AG10803 (cell line): ENCODE measurements at regions not wholly inside any gene's neighbourhood (a gene's known extent, or its start where the extent isn't known, plus 50 kb on each side); places are given as distances from the start of the nearest gene placed in this dataset.

Experiments
- DNase-seq: peaks from one replicate; pipeline ENCODE4 v3.0.0; 2010; ENCODE audit warnings: low read depth
- H3K4me3 ChIP-seq: 2 replicates; pipeline ENCODE4 v1.5.1; 2011; ENCODE audit warnings: mild to moderate bottlenecking, low read length, control low read depth
- TF ChIP-seq, protein P1 (sequence below): conservative IDR thresholded peaks from 2 replicates; pipeline ENCODE4 v1.5.1; 2011; ENCODE audit warnings: mild to moderate bottlenecking, low read length, control low read depth, inconsistent platforms

DNA sequence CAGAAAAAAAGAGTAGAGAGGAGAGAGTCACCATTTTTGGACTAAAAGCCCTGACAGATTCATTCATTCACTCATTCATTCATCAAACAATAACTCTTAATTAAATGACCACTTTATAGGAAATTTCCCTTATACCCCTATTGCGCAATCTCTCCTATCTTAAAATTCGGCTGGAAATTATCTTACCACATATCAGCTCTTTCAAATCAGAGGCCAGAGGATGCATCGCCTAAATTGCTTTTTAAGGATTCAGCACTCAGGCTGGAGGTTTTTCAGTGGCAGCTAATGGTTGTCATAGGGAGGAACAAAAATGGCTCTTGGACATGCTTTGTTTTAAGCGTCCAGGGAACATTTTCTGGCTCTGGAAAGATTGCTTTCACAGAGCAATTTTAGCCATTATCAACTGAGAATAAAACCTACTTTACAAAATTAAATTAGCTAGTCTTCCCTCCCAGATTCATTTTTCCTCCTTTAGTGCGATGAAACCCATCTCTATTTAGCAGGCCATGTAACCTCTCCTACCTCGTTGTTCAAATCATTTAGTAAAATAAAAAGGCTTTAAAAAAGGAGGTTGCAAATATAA is 115.2 kb downstream of the OLFM4 start:
- TF ChIP-seq, protein P1, sequence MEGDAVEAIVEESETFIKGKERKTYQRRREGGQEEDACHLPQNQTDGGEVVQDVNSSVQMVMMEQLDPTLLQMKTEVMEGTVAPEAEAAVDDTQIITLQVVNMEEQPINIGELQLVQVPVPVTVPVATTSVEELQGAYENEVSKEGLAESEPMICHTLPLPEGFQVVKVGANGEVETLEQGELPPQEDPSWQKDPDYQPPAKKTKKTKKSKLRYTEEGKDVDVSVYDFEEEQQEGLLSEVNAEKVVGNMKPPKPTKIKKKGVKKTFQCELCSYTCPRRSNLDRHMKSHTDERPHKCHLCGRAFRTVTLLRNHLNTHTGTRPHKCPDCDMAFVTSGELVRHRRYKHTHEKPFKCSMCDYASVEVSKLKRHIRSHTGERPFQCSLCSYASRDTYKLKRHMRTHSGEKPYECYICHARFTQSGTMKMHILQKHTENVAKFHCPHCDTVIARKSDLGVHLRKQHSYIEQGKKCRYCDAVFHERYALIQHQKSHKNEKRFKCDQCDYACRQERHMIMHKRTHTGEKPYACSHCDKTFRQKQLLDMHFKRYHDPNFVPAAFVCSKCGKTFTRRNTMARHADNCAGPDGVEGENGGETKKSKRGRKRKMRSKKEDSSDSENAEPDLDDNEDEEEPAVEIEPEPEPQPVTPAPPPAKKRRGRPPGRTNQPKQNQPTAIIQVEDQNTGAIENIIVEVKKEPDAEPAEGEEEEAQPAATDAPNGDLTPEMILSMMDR = no peak
- H3K4me3 ChIP-seq = no peak overlapping the region
- no peak for DNase-seq

DNA sequence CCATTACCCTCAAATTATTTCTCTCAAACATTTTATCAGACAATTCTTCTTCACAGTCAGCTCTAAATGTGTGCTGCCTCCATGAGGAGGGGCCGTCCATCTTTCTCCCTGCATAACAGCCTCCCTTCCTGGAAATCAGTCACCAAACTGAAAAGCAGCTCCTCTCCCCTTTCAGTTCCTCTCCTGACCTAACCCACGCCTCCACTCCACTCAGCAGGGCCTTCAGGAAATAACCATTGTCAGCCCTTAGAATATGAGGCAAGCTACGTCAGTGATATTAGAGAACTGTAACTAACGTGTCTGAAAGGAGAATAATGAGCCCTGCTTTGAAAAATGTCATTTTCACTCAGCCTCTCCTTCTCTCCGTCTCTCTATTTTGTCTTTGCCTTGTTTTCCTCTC is 116.2 kb downstream of the OLFM4 start:
- H3K4me3 ChIP-seq = no peak overlapping the region
- no peak for DNase-seq
- TF ChIP-seq, protein P1 = no peak

DNA sequence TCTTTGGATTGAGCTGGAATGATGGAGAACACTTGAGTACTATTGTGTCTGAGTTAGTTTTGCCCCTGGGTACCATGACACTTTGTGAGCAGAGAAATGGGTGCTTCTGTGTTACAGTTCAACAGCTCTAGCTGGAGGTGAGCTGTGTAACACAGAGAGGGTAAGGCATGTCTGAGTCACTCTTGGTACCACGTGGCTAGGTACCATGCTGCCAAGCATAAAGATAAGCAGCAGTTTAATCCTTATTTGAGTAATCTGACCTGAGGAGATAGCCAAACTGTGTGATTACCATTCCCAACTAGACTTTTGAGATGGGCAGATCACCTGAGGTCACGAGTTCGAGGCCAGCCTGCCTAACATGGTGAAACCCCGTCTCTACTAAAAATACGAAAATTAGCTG is 122.0 kb downstream of the OLFM4 start:
- no peak for DNase-seq
- H3K4me3 ChIP-seq = no peak overlapping the region
- TF ChIP-seq, protein P1 = no peak

DNA sequence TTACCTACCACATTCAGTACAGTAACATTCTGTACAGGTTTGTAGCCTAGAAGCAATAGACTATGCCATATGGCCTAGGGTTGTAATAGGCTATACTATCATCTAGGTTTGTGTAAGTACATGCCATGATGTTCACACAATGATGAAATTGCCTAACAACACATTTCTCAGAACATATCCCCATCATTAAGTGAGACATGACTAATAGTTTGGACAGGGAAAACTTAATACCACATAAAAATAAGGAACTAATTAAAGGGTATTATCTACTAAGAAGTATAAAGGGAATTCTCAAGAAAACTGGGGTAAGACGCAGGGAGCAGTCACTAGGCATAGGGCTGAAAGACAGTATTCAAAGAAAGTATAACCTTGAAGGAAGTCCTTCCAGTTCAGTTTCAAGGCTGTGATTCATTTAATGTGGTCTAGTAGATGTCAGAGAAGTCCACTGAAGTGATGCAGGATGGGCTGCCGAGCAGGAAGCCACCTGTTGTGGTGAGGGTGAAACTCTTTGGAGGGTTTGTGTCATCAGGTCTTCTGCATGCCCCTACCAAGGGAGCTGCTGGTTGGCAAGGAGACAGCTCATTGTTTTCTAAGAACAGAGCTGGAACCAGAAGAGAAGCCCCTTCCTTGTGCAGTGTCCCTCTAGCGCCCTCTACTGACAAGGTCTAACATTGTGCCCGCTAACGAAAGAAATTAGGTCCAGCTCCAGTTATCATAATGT is 122.9 kb downstream of the OLFM4 start:
- H3K4me3 ChIP-seq = no peak overlapping the region
- peak; percentile 32 for DNase-seq
- TF ChIP-seq, protein P1 = peak; percentile 69

DNA sequence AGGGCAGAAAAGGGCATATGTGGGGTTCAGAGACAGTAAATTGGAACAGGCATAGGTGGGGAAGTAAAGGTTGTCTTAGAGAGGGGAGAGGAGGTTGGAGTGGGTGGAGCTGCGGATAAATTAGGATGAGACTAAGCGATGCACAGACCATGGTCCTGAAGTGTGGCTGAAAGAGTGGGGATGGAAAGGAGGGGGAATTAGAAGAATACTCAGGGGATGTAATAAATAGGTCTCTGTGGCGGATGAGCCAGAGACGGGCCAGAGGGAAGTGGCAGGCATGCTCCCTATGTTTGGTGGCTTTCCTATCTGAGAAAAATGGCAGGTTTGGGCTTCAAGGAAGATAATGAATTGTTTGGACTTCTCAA is 123.4 kb downstream of the OLFM4 start:
- no peak for DNase-seq
- no peak overlapping the region for H3K4me3 ChIP-seq
- TF ChIP-seq, protein P1 = no peak

DNA sequence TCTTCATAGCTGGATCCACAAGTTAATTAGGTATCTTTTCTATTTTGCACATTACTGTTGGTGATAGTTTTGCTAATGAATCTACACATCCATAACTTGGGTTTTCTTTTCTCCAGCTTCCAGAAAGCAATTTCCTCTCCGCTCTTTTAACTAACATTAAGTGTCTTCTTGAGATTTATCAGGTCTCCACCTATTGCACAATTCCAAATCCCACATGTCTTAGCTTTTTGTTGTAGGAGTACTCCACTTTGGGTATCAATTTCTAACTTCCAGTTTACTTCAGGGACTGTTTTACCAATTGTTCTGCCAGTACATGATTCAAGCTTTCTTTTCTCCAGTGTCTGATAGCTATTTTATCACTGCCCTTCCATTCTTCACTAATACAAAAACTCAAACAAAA is 129.6 kb downstream of the OLFM4 start:
- TF ChIP-seq, protein P1 = no peak
- no peak overlapping the region for H3K4me3 ChIP-seq
- DNase-seq = no peak

DNA sequence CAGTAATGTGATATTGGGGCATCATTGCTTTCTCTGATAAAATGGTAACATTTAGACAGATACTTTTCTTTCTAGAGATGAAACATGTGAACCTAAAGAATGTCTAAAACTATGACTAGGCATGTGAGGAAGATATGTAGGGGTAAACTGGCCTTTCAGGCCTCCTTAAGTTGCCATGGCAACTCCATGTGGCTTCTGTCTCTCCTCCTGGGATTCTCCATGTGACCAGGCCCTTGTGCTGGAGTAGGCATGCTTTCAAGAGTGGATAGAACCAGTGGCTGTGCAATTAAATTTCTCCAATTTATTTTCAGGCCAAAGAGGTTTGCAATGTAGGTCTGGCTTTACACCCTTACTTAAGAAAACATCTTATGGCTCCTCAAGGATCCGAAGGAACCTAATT is 130.8 kb downstream of the OLFM4 start:
- no peak overlapping the region for H3K4me3 ChIP-seq
- no peak for DNase-seq
- TF ChIP-seq, protein P1 = no peak
